ENCODE measurements at regions not wholly inside any gene's neighbourhood (a gene's known extent, or its start where the extent isn't known, plus 50 kb on each side); places are given as distances from the start of the nearest gene placed in this dataset.

DNA sequence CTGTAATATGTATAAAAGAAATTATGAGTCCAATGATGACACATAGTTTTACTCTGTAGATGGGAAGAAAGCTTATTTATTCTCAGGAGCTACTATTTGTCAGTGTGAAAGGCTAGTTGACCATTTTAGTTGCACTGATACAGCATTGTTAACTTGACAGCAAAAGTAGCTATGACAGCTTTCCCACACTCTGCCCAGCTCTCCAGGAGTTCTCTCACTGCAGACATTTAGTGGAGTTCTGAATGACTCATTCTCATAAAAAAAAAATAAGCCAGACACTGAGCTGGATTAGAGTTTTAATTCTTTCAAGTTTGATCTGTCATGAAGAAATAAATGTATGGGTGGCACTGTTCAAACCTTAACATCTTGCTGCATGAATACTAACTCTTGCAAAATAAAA, 77.2 kb upstream of the CFAP20DC start:
- H3K27ac ChIP-seq, result no peak overlapping the region

DNA sequence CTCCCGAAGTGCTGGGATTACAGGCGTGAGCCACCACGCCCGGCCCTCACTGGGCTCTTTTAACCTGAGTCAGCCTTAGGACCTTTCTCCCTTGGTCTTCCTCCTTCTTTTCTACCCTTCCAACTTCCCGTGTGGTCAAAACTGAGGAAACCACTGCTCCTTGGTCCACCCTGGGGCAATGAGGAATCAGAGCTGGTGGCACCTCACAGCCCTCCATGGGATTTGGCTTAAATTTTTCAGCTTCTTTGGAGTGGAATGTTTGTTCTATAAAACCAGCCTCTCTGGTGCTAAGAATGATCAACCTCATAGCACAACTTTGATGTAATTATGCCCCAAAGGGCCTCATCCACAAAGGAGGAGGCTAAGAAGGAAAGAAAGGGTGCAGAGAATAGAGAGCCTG, 76.6 kb upstream of the CFAP20DC start:
- no peak for DNase-seq (ENCODE audit: low read depth, low spot score)

More for the DNA sequence above, 77.2 kb upstream of the CFAP20DC start:
- H3K9me3 ChIP-seq (ENCODE audit: low read depth, low read length), result no peaks in the 10 kb centered on the region
- no peaks in the 10 kb centered on the region for H3K36me3 ChIP-seq (ENCODE audit: insufficient read depth, low read length)
- H3K4me3 ChIP-seq, result no peak overlapping the region
- no peak for TF ChIP-seq POLR2AphosphoS5 (IDR thresholded peaks at IDR 0.05; ENCODE audit: borderline replicate concordance, low read depth, low read length)
- TF ChIP-seq FOXP2 (optimal IDR thresholded peaks at IDR 0.05; ENCODE audit: control extremely low read depth, extremely low read length, insufficient read depth), result no peak
- TF ChIP-seq EZH2 (IDR thresholded peaks at IDR 0.05), result no peak
- DNase-seq (ENCODE audit: low read depth, low spot score), result no peak
- no peak overlapping the region for H3K9ac ChIP-seq (ENCODE audit: insufficient read length)

DNA sequence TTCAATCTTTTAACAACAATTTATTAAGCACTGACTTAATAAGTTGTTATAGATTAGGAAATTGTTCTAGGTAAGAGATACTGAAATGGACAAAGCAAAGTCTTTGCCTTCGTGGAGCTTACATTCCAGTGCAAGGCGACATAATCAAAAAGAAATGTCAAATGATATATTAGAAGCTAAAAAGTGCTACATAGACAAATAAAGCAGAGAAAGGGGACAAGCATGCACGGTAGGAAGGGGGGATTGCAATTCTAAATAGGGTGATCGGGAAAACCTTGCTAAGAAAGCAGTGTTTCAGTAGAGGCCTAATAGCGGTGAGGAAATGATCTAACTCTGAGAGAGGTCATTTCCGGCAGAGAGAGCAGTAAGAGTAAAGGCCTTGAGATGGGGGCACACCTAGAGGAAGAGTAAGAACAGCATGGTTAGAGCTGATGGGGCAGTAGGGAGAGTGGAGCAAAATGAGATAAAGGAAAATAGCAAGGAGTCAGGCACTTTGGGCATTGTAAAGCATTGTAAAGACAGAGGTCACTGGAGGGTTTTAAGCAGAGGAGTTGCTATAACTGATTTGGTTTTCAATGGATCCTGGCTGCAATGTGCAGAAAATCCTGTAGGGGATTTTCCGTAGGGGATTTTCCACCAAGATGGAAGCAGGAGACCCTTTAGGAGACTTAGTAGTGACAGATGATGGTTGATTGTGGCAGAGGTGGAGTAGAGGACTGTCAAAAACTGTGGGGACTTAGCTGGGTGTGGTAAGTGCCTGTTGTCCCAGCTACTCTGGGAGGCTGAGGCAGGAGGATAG, 71.7 kb upstream of the CFAP20DC start:
- DNase-seq (ENCODE audit: low read depth, low spot score), result no peak
- Histone ChIP-seq H3K36me3 (ENCODE audit: insufficient read depth, low read length) (no peaks in the 10 kb centered on the region), H3K9me3 (ENCODE audit: low read depth, low read length) (no peaks in the 10 kb centered on the region), H3K4me3 (no peak overlapping the region), H3K9ac (ENCODE audit: insufficient read length) (no peak overlapping the region), H3K27ac (no peak overlapping the region)
- no peak for TF ChIP-seq FOXP2 (optimal IDR thresholded peaks at IDR 0.05; ENCODE audit: control extremely low read depth, extremely low read length, insufficient read depth)
- TF ChIP-seq EZH2 (IDR thresholded peaks at IDR 0.05), result no peak
- TF ChIP-seq POLR2AphosphoS5 (IDR thresholded peaks at IDR 0.05; ENCODE audit: borderline replicate concordance, low read depth, low read length), result no peak

More for the DNA sequence above, 76.6 kb upstream of the CFAP20DC start:
- Histone ChIP-seq H3K9ac (ENCODE audit: insufficient read length) (no peak overlapping the region), H3K36me3 (ENCODE audit: insufficient read depth, low read length) (no peaks in the 10 kb centered on the region), H3K27ac (no peak overlapping the region), H3K4me3 (no peak overlapping the region), H3K9me3 (ENCODE audit: low read depth, low read length) (no peaks in the 10 kb centered on the region)
- TF ChIP-seq POLR2AphosphoS5 (IDR thresholded peaks at IDR 0.05; ENCODE audit: borderline replicate concordance, low read depth, low read length), result no peak
- TF ChIP-seq EZH2 (IDR thresholded peaks at IDR 0.05), result no peak
- TF ChIP-seq FOXP2 (optimal IDR thresholded peaks at IDR 0.05; ENCODE audit: control extremely low read depth, extremely low read length, insufficient read depth), result no peak

DNA sequence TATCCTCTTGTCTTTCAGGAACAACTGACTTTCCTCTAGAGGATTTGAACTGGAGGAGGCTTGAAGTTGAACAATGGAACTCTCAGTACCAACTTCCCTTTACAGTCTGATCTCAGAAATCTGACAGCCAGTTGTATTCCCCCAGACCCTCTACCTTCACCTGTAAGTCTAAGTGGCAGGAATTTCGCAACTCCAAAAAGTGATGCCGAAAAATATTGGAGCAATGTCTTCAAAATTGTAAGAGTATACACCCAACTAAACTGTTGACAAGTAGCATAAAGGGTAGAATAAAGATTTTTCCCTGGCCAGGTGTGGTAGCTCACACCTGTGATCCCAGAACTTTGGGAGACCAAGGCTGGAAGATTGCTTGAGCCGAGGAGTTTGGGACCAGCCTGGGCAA, 69.1 kb upstream of the CFAP20DC start:
- Histone ChIP-seq H3K9ac (ENCODE audit: insufficient read length) (no peak overlapping the region), H3K9me3 (ENCODE audit: low read depth, low read length) (no peaks in the 10 kb centered on the region), H3K4me3 (no peak overlapping the region), H3K27ac (no peak overlapping the region), H3K36me3 (ENCODE audit: insufficient read depth, low read length) (no peaks in the 10 kb centered on the region)
- TF ChIP-seq EZH2 (IDR thresholded peaks at IDR 0.05) (no peak), POLR2AphosphoS5 (IDR thresholded peaks at IDR 0.05; ENCODE audit: borderline replicate concordance, low read depth, low read length) (no peak), FOXP2 (optimal IDR thresholded peaks at IDR 0.05; ENCODE audit: control extremely low read depth, extremely low read length, insufficient read depth) (no peak)
- DNase-seq (ENCODE audit: low read depth, low spot score), result no peak

DNA sequence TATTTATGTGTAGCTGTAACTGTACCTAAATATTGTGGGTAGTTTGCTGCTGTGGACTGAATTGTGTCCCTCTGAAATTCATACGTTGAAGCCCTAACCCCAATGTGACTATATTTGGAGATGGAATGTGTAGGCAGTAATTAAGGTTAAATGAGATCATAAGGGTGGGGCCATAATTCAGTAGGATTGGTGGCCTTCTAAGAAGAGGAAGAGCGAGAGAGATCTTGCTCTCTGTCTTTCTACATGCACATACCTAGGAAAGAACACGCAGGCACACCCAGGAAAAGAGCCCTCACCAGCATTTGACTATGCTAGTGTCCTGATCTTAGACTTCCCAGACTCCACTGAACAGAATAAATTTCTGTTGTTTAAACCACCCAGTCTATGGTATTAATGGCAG, 67.6 kb upstream of the CFAP20DC start:
- TF ChIP-seq FOXP2 (optimal IDR thresholded peaks at IDR 0.05; ENCODE audit: control extremely low read depth, extremely low read length, insufficient read depth) (no peak), POLR2AphosphoS5 (IDR thresholded peaks at IDR 0.05; ENCODE audit: borderline replicate concordance, low read depth, low read length) (no peak), EZH2 (IDR thresholded peaks at IDR 0.05) (no peak)
- no peak for DNase-seq (ENCODE audit: low read depth, low spot score)
- no peak overlapping the region for H3K4me3 ChIP-seq
- no peak overlapping the region for H3K9ac ChIP-seq (ENCODE audit: insufficient read length)
- no peaks in the 10 kb centered on the region for H3K36me3 ChIP-seq (ENCODE audit: insufficient read depth, low read length)
- H3K27ac ChIP-seq, result no peak overlapping the region
- no peaks in the 10 kb centered on the region for H3K9me3 ChIP-seq (ENCODE audit: low read depth, low read length)

DNA sequence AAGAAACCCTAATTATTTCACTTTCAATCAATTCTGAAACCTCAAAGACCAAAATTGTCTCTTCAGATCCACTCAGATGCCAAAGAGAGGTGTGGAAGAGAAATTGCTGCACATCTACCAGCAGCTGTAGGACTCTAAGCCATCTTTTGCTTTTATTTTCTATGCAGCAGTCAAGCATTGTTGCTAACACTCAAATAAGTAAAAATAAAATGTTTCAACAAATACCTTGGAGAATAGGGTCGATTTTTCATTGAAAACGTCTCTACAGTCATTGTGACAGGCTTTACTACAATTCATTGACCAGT, 66.4 kb upstream of the CFAP20DC start:
- no peak for DNase-seq (ENCODE audit: low read depth, low spot score)
- Histone ChIP-seq H3K36me3 (ENCODE audit: insufficient read depth, low read length) (no peaks in the 10 kb centered on the region), H3K27ac (no peak overlapping the region), H3K9ac (ENCODE audit: insufficient read length) (no peak overlapping the region), H3K4me3 (no peak overlapping the region), H3K9me3 (ENCODE audit: low read depth, low read length) (no peaks in the 10 kb centered on the region)
- TF ChIP-seq FOXP2 (optimal IDR thresholded peaks at IDR 0.05; ENCODE audit: control extremely low read depth, extremely low read length, insufficient read depth) (no peak), POLR2AphosphoS5 (IDR thresholded peaks at IDR 0.05; ENCODE audit: borderline replicate concordance, low read depth, low read length) (no peak), EZH2 (IDR thresholded peaks at IDR 0.05) (no peak)

DNA sequence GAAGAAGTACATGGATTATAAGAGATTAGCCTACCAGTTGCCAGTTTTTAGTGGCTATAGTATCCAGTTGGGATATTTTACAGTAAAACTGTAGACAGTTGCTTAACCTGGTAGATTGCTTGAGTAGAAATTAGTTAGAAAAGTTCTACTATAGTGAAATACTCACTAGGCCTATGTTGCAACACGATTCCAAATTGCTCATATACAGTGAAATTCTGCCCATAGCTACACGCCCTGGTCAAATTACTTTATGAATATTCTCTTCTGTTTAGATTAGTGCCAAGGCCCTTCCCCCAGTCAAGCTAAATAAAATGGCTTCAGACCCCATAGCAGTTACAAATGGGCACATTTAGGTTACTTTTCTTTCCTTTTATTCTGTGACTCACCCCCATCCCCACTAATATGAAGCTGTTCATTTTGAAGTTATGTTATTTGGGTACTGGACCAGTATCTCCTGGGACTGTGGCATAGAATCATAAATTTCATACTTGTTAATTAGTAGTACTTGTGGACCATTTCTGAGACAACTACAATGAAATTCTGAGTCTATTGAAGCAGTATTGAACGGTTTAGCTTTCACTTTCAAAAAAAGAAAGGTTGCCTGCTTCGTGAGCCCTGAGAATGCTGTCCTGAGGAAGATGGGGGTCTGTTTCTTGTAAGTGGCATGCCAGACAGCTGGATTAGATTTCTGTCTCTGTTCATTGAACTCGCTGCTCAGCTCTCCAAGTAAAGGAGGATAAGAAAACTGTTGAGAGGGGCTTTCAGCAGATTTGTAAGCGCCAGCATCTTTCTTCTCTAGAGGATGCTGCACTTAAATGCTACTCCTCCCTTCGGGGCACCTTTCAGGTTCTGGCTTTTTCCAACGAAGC, 65.8 kb upstream of the CFAP20DC start:
- TF ChIP-seq FOXP2 (optimal IDR thresholded peaks at IDR 0.05; ENCODE audit: control extremely low read depth, extremely low read length, insufficient read depth), result no peak
- TF ChIP-seq POLR2AphosphoS5 (IDR thresholded peaks at IDR 0.05; ENCODE audit: borderline replicate concordance, low read depth, low read length), result no peak
- TF ChIP-seq EZH2 (IDR thresholded peaks at IDR 0.05), result no peak
- no peaks in the 10 kb centered on the region for H3K9me3 ChIP-seq (ENCODE audit: low read depth, low read length)
- no peak overlapping the region for H3K27ac ChIP-seq
- no peak overlapping the region for H3K4me3 ChIP-seq
- no peaks in the 10 kb centered on the region for H3K36me3 ChIP-seq (ENCODE audit: insufficient read depth, low read length)
- DNase-seq (ENCODE audit: low read depth, low spot score), result no peak
- no peak overlapping the region for H3K9ac ChIP-seq (ENCODE audit: insufficient read length)
